BJ (cell line): ENCODE measurements at regions not wholly inside any gene's neighbourhood (a gene's known extent, or its start where the extent isn't known, plus 50 kb on each side); places are given as distances from the start of the nearest gene placed in this dataset.
"Not testable (repeated sequence)": the region's sequence is repeated elsewhere in the genome, so short reads cannot be mapped to it uniquely, and the experiment has no call there.

Source experiments
- CTCF ChIA-PET: fragments of 350-600 bp; formaldehyde crosslinking; extraction: SDS; loops from one replicate; lab custom pipeline; 2021; ENCODE audit warnings: antibody characterized with exemption, inconsistent platforms; lab: Yijun Ruan, JAX
- POLR2A ChIA-PET: fragments of 300-600 bp; sonication (Branson Sonifier 250); formaldehyde crosslinking; extraction: SDS; loops from one replicate; lab custom pipeline; 2021; ENCODE audit warnings: antibody characterized with exemption; lab: Charles Lee
- DNase-seq: peaks from one replicate; pipeline ENCODE4 v3.0.0-alpha.2; 2011; ENCODE audit warnings: low read depth
- H3K27me3 ChIP-seq: 2 replicates; pipeline ENCODE4 v1.6.0; 2011; ENCODE audit warnings: low read length; ENCODE audit not compliant: control insufficient read depth, insufficient read depth
- H3K36me3 ChIP-seq: 2 replicates; pipeline ENCODE4 v1.5.1; 2011; ENCODE audit warnings: low read length; ENCODE audit not compliant: control insufficient read depth, insufficient read depth
- H3K4me3 ChIP-seq: 2 replicates; pipeline ENCODE4 v1.5.1; 2011; ENCODE audit warnings: low read depth, mild to moderate bottlenecking, control low read depth, low read length
- CTCF ChIP-seq: IDR thresholded peaks from 2 replicates; pipeline ENCODE4 v1.5.1; 2011; ENCODE audit warnings: low read depth, mild to moderate bottlenecking, control low read depth, inconsistent platforms, low read length, moderate library complexity; ENCODE audit not compliant: insufficient read depth

- DNase-seq: no peak
- Histone ChIP-seq H3K27me3 (no peaks in the 10 kb centered on the region), H3K4me3 (no peak overlapping the region), H3K36me3 (no peaks in the 10 kb centered on the region)
- POLR2A ChIA-PET: no interaction called here
- TF ChIP-seq CTCF: no peak
- CTCF ChIA-PET: interaction anchor here (0.9 kb wide), 1 partner anchor 32 kb away, joined by 3 read pairs; no protein-coding TSS in a partner anchor
These were observed 592.1 kb upstream of the NRSN1 start for GRCh38 chr6:23533944-23534343.

GRCh38 chr6:23534351-23534750 is 591.7 kb upstream of the NRSN1 start:
- TF ChIP-seq CTCF: no peak
- no peak for DNase-seq

GRCh38 chr6:23535101-23535500 is 590.9 kb upstream of the NRSN1 start:
- no peaks in the 10 kb centered on the region for H3K36me3 ChIP-seq
- no peak for DNase-seq
- no peak for TF ChIP-seq CTCF
- H3K27me3 ChIP-seq: no peaks in the 10 kb centered on the region
- ChIA-PET CTCF (no interaction called here), POLR2A (no interaction called here)
- H3K4me3 ChIP-seq: no peak overlapping the region

More at GRCh38 chr6:23534351-23534750, 591.7 kb upstream of the NRSN1 start:
- Histone ChIP-seq H3K4me3 (no peak overlapping the region), H3K27me3 (no peaks in the 10 kb centered on the region), H3K36me3 (no peaks in the 10 kb centered on the region)
- POLR2A ChIA-PET: no interaction called here
- CTCF ChIA-PET: no interaction called here

GRCh38 chr6:23537828-23538227 is 588.2 kb upstream of the NRSN1 start:
- no peak for DNase-seq
- Histone ChIP-seq H3K27me3 (no peaks in the 10 kb centered on the region), H3K4me3 (no peak overlapping the region), H3K36me3 (no peaks in the 10 kb centered on the region)
- no peak for TF ChIP-seq CTCF
- POLR2A ChIA-PET: no interaction called here
- CTCF ChIA-PET: no interaction called here

- POLR2A ChIA-PET: no interaction called here
- H3K36me3 ChIP-seq: no peaks in the 10 kb centered on the region
These were observed 578.2 kb upstream of the NRSN1 start for GRCh38 chr6:23547851-23548250.

GRCh38 chr6:23554953-23555352 is 571.1 kb upstream of the NRSN1 start:
- DNase-seq, H3K36me3 ChIP-seq, H3K4me3 ChIP-seq, POLR2A ChIA-PET, H3K27me3 ChIP-seq, CTCF ChIA-PET: not testable (repeated sequence)

More at GRCh38 chr6:23547851-23548250, 578.2 kb upstream of the NRSN1 start:
- no peak for TF ChIP-seq CTCF
- CTCF ChIA-PET: no interaction called here
- no peaks in the 10 kb centered on the region for H3K27me3 ChIP-seq
- H3K4me3 ChIP-seq: no peak overlapping the region
- no peak for DNase-seq
